Skeletal muscle cell (primary cell): ENCODE measurements at regions not wholly inside any gene's neighbourhood (a gene's known extent, or its start where the extent isn't known, plus 50 kb on each side); places are given as distances from the start of the nearest gene placed in this dataset.
"Not testable (repeated sequence)": the region's sequence is repeated elsewhere in the genome, so short reads cannot be mapped to it uniquely, and the experiment has no call there.

ENCODE experiments used
- DNase-seq: peaks from one replicate; pipeline ENCODE4 v3.0.0-alpha.2; 2010; ENCODE audit warnings: low read depth
- H3K4me3 ChIP-seq: 2 replicates; pipeline ENCODE4 v1.5.1; 2011; ENCODE audit warnings: low read depth, mild to moderate bottlenecking, control low read depth, low read length, moderate library complexity

- H3K4me3 ChIP-seq, result no peak overlapping the region
- no peak for DNase-seq
Observed at GRCh38 chr2:236781933-236782816, 212.6 kb downstream of the ACKR3 start.

DNA sequence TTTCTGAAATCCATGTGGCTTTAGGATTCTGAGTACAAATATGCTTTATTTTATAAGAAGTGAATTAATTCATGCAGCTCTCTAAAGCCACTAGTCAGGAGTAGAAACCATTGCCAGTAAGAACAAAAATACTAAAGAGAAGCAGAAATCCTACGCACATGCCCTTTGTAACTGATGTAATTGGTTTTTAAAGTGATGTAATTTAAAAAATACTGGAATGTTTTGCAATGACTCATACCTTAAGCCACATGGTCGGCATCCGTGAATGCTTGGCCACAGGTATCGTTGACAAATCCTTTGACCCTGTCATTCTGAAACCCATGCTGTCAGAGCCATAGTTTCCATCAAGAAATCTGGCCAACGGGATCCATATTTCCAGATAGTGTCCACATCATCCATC lies 213.3 kb downstream of the ACKR3 start:
- DNase-seq, result peak; percentile 43
- H3K4me3 ChIP-seq, result no peak overlapping the region

- H3K4me3 ChIP-seq, result no peak overlapping the region
- DNase-seq, result no peak
Observed at GRCh38 chr2:236783417-236784020, 213.9 kb downstream of the ACKR3 start.

GRCh38 chr2:236785611-236786057 lies 216.0 kb downstream of the ACKR3 start:
- DNase-seq, result no peak
- H3K4me3 ChIP-seq, result no peak overlapping the region

GRCh38 chr2:236786751-236787150 lies 217.1 kb downstream of the ACKR3 start:
- DNase-seq, result no peak
- H3K4me3 ChIP-seq, result no peak overlapping the region

DNA sequence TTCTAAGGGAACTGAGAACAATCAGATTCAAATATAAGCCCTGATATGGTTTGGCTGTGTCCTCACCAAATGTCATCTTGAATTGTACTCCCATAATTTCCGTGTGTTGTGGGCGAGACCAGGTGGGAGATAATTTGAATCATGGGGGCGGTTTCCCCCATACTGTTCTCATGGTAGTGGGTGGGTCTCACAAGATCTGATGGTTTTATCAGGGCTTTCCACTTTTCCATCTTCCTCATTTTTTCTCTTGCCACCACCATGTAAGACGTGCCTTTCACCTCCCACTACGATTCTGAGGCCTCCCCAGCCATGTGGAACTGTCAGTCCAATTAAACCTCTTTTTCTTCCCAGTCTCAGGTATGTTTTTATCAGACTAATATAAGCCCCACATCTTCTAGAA lies 217.8 kb downstream of the ACKR3 start:
- not testable (repeated sequence) for H3K4me3 ChIP-seq, DNase-seq

DNA sequence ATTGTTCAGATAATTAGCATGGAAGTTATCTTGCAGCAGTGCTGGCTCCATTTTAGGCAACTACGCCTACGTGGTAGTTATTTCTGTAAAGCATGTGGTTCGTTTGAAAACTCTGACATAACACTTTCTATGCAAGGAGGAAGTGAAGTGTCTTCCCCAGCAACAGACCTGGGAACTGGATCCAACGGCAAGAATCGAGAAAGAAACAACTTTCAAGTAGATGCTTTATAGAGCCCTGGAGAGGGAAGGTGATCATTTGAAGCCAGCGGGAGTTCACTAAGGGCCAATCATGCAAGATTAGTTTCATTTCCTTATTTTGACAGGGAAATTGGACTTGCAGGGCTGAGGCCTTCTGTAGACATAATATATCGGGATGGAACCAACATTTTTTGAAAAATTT lies 218.3 kb downstream of the ACKR3 start:
- H3K4me3 ChIP-seq, result no peak overlapping the region
- no peak for DNase-seq

- no peak for DNase-seq
Observed at GRCh38 chr2:236790963-236791362, 221.3 kb downstream of the ACKR3 start.

DNA sequence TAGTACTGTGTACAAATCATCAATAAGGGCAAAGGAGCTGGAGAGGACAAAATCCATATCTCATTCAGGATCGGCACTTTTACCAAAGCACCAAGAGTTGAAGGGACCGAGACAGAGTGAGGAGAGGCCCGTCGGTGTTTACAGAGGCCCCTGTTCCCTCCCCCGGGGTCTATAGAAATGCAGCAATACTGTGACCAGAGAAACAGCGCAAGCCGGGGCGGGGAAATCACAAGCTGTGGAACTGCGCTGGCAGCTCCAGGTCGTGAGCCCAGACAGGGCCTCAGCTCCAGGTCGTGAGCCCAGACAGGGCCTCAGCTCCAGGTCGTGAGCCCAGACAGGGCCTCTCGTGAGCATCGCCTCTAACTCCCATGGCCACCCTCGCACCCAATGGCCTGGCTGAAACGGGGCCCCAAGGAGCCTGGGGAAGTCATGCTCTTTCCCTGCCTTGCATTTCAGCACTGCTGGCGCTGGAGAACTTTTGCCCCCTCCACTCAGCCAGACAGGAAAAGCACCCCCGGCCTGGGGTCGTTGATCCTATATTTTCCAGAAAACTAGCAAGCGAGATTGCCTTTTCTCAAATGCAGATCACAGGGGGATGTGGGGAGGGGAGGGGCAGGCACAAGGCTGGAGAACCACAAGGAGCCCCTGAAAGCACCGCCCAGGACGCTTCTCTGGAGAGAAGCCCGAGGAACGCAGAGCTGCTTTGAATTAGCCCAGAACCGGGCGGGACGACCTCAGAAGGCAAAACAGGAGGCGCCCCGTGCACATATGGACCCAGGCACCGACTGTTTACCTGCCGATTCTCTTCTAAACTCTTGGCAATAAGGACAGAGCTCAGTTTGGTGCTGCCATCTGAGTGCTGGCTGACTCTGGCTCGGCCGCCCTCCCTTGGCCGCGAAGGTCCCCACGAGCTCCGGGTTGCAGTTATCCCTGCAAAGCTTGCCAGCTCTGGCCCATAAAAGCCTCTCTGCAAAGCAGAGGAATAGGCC lies 223.7 kb downstream of the ACKR3 start:
- no peak for DNase-seq
- no peak overlapping the region for H3K4me3 ChIP-seq

More at GRCh38 chr2:236790963-236791362, 221.3 kb downstream of the ACKR3 start:
- H3K4me3 ChIP-seq, result no peak overlapping the region

GRCh38 chr2:236794176-236794957 lies 224.7 kb downstream of the ACKR3 start:
- H3K4me3 ChIP-seq, result no peak overlapping the region
- no peak for DNase-seq

DNA sequence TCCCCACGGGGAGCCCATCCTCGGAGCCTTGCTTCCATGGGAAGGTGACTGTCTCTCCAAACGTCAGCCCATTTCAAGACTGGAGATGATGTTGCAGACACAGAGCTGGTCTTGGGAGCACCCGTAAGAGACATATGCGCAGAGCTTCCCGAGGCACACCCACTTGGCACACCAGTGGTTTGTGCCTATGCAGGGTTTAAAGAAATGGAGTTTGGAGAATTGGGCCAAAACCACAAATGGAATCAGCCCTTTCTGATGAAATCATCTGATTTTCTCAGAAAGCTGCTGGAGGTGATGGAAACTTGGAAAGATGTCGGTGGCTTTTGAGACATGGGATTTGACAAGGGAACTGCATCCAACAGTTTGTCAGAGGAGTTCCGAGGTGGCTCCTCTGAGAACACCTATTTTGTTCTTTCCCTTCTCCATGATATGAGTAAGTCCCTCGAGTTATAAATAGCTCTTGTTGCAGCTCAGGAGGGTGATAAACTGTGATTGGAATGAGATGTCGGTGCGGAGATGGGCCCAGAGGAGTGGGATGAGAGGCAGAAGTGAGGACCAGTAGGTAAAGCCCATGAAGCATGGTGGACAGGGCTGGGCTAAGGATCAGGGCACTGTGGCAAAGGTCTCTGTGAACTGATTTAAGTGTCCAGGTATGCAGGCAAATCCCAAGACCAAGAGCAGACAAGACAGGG lies 225.7 kb downstream of the ACKR3 start:
- DNase-seq, result no peak
- H3K4me3 ChIP-seq, result no peak overlapping the region

GRCh38 chr2:236795861-236796219 lies 226.2 kb downstream of the ACKR3 start:
- H3K4me3 ChIP-seq, result no peak overlapping the region
- DNase-seq, result no peak

- H3K4me3 ChIP-seq, result no peak overlapping the region
- DNase-seq, result no peak
Observed at GRCh38 chr2:236796236-236796635, 226.6 kb downstream of the ACKR3 start.

GRCh38 chr2:236797411-236797810 lies 227.8 kb downstream of the ACKR3 start:
- no peak for DNase-seq
- no peak overlapping the region for H3K4me3 ChIP-seq

DNA sequence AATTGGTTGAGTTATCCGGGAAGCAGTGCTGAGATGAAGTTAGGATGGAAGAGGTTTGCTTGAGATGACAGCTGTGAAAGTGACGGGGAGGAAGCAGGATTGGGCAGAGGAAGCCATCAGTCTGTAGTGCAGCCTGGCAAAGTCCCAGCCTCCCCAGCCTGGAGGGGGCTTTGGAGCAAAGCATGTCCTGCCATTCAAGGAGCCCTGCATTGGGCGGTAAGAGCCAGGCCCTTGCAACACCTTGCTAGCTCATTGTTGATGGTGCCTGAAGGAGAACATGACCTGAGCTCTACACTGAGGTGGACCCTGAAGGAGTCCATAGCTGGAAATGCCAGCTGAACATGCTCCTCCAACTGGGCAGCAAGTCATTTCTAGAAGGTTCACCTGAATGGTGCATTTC lies 228.9 kb downstream of the ACKR3 start:
- H3K4me3 ChIP-seq, result no peak overlapping the region
- DNase-seq, result no peak

DNA sequence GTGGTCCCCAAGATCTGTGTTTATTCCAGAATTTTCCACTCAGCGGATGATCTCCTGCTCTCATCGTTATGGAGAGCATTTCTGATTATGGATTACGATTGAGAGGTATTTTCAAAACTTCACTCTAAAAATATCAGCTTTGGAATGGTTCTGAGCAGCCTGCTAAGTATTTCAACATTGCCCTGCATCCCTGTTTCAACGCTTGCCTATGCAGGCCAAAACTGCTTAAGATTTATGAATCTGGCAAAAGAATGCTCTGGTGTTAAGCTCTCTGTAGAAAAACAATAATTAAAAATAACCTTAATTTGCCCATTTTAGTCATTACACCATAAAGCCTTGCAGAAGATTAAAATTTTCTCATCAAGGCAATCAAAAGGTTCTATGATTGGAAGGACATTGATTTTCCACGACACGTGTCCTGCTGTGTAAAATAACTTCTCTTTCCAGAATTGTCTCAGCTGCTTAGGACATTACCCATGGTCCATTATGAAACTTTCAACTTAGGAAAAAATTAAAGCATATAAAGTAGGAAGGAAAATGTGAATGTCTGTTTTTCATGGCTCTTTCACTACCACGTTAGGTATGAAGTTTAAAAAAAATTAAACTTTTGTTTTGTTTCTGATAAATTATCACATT lies 229.9 kb downstream of the ACKR3 start:
- DNase-seq, result no peak
- H3K4me3 ChIP-seq, result no peak overlapping the region

DNA sequence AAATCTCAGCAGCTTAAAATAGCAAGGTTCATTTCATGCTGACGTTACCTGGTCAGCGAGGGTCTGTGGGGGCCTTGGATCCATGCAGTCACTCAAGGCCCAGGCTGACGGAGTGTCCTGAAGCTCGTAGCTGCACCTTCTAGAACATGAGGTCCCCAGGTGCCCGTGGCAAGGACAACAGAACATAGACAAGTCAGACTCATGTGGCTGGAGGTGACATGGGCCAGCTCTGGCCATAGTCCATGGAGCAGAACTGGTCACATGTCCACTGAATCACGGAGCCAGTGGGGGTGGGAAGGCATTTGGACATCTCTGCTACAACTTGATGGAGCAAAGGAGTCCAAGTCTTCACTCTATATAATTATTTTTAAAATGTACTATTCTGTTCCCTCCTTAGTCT lies 233.2 kb downstream of the ACKR3 start:
- H3K4me3 ChIP-seq, result no peak overlapping the region
- DNase-seq, result no peak

DNA sequence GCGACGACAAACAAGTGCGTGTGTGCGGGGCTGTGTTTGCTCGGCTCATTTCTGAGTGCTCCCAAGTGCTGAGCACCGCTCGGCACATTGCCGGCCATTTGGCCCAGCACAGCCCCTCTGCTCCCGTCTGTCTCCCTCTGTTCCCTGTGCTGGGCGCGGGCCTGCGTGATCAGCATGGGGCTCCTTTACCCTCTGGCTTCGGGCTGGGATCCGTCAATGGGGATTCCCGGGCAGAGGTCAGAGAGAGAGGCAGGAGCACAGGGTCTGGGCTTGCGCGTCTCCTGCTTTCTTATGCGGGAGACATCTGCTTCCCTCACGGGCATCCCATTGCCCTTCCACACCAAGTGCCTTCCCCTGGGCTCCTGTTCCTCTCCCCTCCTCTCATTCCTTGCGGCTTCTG lies 234.0 kb downstream of the ACKR3 start:
- DNase-seq, result no peak
- H3K4me3 ChIP-seq, result no peak overlapping the region
